CD4-positive, alpha-beta T cell treated with Interleukin-4 for 1 hour (primary cell): ENCODE measurements at regions not wholly inside any gene's neighbourhood (a gene's known extent, or its start where the extent isn't known, plus 50 kb on each side); places are given as distances from the start of the nearest gene placed in this dataset.

Source experiments
- DNase-seq, 2 donors: peaks; one replicate each; pipeline ENCODE4 v3.0.0-alpha.2; 2020 to 2022

GRCh38 chr21:28826021-28826420, 166.7 kb downstream of the LTN1 start:
- DNase-seq: no peak

- no peak for DNase-seq
These were observed 169.2 kb downstream of the LTN1 start for GRCh38 chr21:28823429-28823828.

GRCh38 chr21:28822486-28823335, 170.0 kb downstream of the LTN1 start:
- DNase-seq: no peak

GRCh38 chr21:28822123-28822399, 170.6 kb downstream of the LTN1 start:
- DNase-seq: no peak

- no peak for DNase-seq
These were observed 171.2 kb downstream of the LTN1 start for GRCh38 chr21:28821276-28822122.

GRCh38 chr21:28818663-28819278, 173.9 kb downstream of the LTN1 start:
- no peak for DNase-seq

GRCh38 chr21:28817871-28818270, 174.8 kb downstream of the LTN1 start:
- DNase-seq: no peak

GRCh38 chr21:28811860-28812259, 180.8 kb downstream of the LTN1 start:
- DNase-seq: no peak

- no peak for DNase-seq
These were observed 181.7 kb downstream of the LTN1 start for GRCh38 chr21:28810826-28811524.

GRCh38 chr21:28805885-28806284, 186.8 kb downstream of the LTN1 start:
- no peak for DNase-seq

- no peak for DNase-seq
These were observed 188.5 kb downstream of the LTN1 start for GRCh38 chr21:28804089-28804670.

- no peak for DNase-seq
These were observed 190.8 kb downstream of the LTN1 start for GRCh38 chr21:28801906-28802305.

GRCh38 chr21:28799926-28800325, 192.8 kb downstream of the LTN1 start:
- no peak for DNase-seq

- no peak for DNase-seq
These were observed 193.9 kb downstream of the LTN1 start for GRCh38 chr21:28798798-28799197.

- DNase-seq: no peak
These were observed 197.4 kb downstream of the LTN1 start for GRCh38 chr21:28795251-28795650.

GRCh38 chr21:28794371-28794851, 198.3 kb downstream of the LTN1 start:
- DNase-seq: no peak

GRCh38 chr21:28793043-28793442, 199.6 kb downstream of the LTN1 start:
- DNase-seq: no peak

- DNase-seq: no peak
These were observed 200.9 kb downstream of the LTN1 start for GRCh38 chr21:28791595-28792282.

GRCh38 chr21:28790335-28790734, 202.3 kb downstream of the LTN1 start:
- no peak for DNase-seq

- no peak for DNase-seq
These were observed 203.2 kb downstream of the LTN1 start for GRCh38 chr21:28789523-28789922.

GRCh38 chr21:28788030-28788429, 204.6 kb downstream of the LTN1 start:
- DNase-seq: no peak

GRCh38 chr21:28783641-28784185, 209.0 kb downstream of the LTN1 start:
- DNase-seq: no peak
